ENCODE measurements at regions not wholly inside any gene's neighbourhood (a gene's known extent, or its start where the extent isn't known, plus 50 kb on each side); places are given as distances from the start of the nearest gene placed in this dataset.

DNA sequence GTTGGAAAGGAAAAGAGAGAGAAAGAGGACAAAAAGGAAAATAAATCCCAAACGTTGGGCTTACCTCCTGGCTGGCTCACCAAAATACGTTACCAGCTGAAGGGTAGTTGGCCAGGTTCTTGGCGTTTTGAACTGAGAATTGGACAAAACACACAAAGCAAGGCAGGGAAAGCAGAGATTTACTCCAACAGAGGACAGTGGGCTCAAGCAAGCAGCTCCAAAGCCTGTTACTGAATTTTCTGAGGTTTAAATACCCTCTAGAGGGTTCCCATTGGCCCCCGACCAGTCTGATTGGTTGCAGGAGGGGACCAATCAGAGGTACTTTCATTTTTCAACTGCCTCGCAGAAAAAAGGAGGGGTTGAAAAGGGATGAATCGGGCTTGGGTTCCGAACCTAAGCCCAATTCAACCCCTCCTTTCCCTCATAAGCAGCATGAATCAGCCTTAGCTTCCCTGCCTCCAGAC, 55.6 kb upstream of the ALOX12 start:
- peak; percentile 42 for DNase-seq (ENCODE audit: low spot score)

DNA sequence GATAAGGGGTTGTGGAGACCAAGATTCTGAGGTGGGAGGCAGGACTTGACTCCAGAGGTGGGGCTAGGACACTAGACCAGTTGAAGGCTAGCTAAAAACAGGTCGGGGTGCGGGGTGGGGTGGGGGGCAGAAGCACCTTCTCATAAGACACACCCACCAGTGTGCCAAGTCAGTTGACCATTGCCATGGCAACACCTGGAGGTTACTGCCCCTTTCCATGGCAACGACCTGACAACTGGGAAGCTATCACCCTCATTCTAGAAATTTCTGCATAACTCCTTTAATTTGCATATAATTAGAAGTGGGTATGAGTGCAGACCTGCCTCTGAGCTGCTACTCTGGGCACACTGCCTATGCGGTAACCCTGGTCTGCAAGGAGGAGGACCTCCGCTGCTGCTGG, 53.9 kb upstream of the ALOX12 start:
- DNase-seq (ENCODE audit: low spot score): no peak

DNA sequence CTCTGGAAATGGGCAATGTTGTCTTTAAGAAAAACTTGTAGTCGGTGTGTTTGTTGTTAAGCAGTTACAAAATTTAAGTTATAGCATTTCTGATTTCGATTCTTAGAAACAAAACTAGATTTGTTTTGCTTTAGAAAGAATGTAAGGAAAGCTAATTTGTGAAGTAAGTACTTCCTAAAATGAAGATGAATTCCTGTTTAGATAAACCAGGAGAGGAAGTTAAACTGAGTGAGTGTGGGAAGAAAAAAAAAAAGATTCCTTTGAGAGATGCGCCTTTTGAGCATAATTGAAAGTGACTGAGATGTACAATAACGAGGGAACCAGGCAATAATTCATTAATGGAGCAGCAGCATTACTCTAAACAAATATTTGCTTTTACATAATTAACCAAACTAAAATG, 52.4 kb upstream of the ALOX12 start:
- DNase-seq (ENCODE audit: low spot score): no peak
